ENCODE measurements at regions not wholly inside any gene's neighbourhood (a gene's known extent, or its start where the extent isn't known, plus 50 kb on each side); places are given as distances from the start of the nearest gene placed in this dataset.

DNA sequence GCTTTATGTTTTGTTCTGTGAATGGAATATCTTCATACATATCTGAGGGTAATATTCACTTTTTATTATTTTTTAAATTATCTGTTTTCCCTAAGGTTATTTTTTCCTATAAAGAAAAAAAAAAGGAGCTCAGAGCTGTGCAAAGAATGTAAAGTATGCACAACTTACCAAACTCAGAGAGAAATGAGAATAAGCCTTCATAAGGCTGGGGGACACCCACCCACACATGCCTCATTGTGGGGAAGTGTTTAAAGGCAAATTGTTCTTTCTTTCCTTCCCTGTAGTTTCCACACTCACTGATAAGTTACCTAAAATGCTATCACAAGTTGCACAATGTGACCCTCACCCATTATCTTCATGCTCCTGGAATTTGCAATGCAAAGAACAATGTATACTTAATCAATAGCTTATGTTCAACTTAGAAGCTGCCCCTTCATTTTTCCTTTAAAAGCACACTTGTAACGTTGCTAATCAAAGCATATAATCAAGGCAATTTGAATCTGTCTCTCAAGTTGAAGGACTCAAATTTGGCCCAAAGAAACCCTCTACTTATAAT lies 108.1 kb downstream of the GNAT3 start:
- TF ChIP-seq, protein P1, sequence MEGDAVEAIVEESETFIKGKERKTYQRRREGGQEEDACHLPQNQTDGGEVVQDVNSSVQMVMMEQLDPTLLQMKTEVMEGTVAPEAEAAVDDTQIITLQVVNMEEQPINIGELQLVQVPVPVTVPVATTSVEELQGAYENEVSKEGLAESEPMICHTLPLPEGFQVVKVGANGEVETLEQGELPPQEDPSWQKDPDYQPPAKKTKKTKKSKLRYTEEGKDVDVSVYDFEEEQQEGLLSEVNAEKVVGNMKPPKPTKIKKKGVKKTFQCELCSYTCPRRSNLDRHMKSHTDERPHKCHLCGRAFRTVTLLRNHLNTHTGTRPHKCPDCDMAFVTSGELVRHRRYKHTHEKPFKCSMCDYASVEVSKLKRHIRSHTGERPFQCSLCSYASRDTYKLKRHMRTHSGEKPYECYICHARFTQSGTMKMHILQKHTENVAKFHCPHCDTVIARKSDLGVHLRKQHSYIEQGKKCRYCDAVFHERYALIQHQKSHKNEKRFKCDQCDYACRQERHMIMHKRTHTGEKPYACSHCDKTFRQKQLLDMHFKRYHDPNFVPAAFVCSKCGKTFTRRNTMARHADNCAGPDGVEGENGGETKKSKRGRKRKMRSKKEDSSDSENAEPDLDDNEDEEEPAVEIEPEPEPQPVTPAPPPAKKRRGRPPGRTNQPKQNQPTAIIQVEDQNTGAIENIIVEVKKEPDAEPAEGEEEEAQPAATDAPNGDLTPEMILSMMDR (IDR thresholded peaks at IDR 0.05): no peak
- H3K27ac ChIP-seq: no peak overlapping the region
- no peaks in the 10 kb centered on the region for H3K27me3 ChIP-seq
- no peak overlapping the region for H3K4me3 ChIP-seq
- H3K36me3 ChIP-seq: no peaks in the 10 kb centered on the region
- H3K9me3 ChIP-seq: no peaks in the 10 kb centered on the region
- H3K4me1 ChIP-seq: no peaks in the 10 kb centered on the region
- no peak for DNase-seq (ENCODE audit: low spot score)

DNA sequence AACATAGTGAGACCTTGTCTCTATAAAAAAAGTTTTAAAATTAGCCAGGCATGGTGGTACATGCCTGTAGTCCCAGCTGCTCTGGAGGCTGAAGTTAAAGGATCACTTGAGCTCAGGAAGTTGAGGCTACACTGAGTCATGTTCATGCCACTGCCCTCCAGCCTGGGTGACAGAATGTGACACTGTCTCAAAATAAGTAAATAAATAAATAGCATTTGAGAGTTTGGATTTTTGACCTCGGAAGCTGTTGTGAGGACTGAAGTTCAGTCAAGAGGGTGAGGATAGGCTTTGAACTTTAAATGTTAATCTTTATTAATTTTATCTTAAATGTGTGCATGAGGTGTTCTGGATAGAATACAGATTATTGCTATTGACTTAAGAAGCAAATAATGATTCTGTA lies 110.2 kb downstream of the GNAT3 start:
- H3K4me1 ChIP-seq: no peaks in the 10 kb centered on the region
- H3K27ac ChIP-seq: no peak overlapping the region
- DNase-seq (ENCODE audit: low spot score): no peak
- no peaks in the 10 kb centered on the region for H3K36me3 ChIP-seq
- H3K27me3 ChIP-seq: no peaks in the 10 kb centered on the region
- H3K4me3 ChIP-seq: no peak overlapping the region
- H3K9me3 ChIP-seq: no peaks in the 10 kb centered on the region
- TF ChIP-seq, protein P1 (IDR thresholded peaks at IDR 0.05): no peak

DNA sequence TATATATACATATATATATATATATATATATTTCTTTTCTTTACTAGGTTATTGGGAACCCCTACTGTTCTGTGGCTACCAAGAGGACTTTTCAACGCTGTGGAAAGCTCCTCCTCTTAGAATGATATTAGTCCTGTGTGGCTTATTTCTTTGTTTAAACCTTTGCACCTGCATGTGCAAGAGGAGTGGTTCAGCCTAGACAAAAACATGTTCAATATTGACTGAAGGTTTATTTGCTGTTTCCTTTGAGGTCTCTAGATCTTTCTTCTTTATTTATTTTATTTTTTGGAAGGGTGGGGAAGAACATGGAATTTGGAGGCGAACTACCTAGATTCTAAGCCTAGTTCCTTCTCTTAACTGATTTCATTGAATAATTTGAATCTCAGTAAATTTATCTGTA lies 118.1 kb downstream of the GNAT3 start:
- TF ChIP-seq, protein P1 (IDR thresholded peaks at IDR 0.05): no peak
- Histone ChIP-seq H3K4me3 (no peak overlapping the region), H3K4me1 (no peaks in the 10 kb centered on the region)

DNA sequence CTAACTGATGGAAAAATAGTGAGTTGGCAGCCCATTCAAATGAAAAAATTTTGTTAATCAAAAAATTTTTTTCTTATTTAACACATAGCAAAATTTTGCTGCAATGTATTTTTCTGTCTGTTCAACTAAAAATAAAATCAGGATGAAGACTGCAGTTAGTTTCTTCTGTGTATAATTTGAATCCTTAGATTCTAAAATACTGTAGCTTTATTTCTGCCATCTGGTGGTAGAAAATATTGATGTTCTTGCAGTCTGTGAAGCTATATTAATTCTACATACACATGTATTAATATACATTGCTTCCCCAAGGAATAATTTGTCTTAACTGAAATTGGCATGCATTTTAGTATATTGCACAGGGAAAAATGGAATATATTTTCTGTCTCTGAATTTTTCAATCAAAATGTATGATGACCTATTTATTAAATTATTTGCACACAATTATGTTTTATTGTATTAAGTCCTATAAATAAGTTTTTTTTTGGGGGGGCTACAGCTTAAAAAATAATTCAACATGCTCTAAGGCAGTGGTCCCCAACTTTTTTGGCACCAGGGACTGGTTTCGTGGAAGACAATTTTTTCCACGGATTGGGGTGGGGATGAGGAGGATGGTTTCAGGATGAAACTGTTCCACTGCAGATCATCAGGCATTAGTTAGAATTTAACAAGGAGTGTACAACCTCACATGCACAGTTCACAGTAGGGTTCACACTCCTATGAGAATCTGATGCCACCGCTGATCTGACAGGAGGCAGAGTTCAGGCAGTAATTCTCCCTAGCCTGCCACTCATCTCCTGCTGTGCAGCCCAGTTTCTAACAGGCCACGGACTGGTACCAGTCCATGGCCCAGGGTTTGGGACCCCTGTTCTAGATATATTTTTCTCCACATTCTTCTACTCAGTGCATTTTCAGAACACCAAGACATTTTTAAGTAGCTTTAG lies 119.4 kb downstream of the GNAT3 start:
- DNase-seq (ENCODE audit: low spot score): no peak
- H3K36me3 ChIP-seq: no peaks in the 10 kb centered on the region
- no peaks in the 10 kb centered on the region for H3K4me1 ChIP-seq
- peaks cover 0 to 4% of the 10 kb centered on the region in 2 donors for H3K27me3 ChIP-seq
- no peaks in the 10 kb centered on the region for H3K9me3 ChIP-seq
- no peak overlapping the region for H3K4me3 ChIP-seq
- no peak overlapping the region for H3K27ac ChIP-seq
- TF ChIP-seq, protein P1 (IDR thresholded peaks at IDR 0.05): peak; percentile 18 to 70

More for the DNA sequence above, 118.1 kb downstream of the GNAT3 start:
- no peak for DNase-seq (ENCODE audit: low spot score)
- Histone ChIP-seq H3K27me3 (peaks cover 0 to 4% of the 10 kb centered on the region in 2 donors), H3K9me3 (no peaks in the 10 kb centered on the region), H3K27ac (no peak overlapping the region), H3K36me3 (no peaks in the 10 kb centered on the region)

DNA sequence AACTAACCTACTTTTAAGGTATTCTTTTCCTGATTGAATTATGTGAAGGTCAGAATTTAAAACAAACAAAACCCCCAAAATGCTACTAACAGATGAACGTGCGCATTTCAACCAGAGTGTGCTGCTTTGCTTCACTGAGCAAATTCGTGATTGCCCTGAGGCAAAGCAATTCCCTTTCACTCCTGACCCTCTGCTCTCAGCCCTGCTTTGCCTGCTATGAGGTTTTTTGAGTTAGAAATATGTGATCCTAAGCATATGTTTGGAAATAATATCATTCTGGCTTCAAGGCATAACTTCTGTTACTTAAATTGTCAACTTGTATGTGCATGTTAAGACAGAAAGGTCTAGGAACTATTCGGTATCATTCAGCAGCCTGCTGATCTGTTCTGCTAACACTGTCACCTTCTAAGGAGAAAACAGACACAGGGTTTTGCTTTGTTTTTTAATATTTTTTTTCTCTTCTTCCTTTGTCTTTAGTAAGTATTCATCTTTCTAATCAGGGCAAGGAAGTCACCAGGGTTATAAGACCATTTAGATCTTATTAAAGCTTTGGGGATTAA lies 124.2 kb downstream of the GNAT3 start:
- TF ChIP-seq, protein P1 (IDR thresholded peaks at IDR 0.05): no peak
- no peak for DNase-seq (ENCODE audit: low spot score)
- peaks cover 0 to 4% of the 10 kb centered on the region in 2 donors for H3K27me3 ChIP-seq
- H3K4me3 ChIP-seq: no peak overlapping the region
- no peaks in the 10 kb centered on the region for H3K36me3 ChIP-seq
- H3K27ac ChIP-seq: no peak overlapping the region
- H3K9me3 ChIP-seq: no peaks in the 10 kb centered on the region
- H3K4me1 ChIP-seq: no peaks in the 10 kb centered on the region

Measured in right atrium auricular region (tissue), 2 donors.